CD4-positive, alpha-beta T cell treated with Interferon gamma for 1 hour (primary cell): ENCODE measurements at regions not wholly inside any gene's neighbourhood (a gene's known extent, or its start where the extent isn't known, plus 50 kb on each side); places are given as distances from the start of the nearest gene placed in this dataset.
"Not testable (repeated sequence)": the region's sequence is repeated elsewhere in the genome, so short reads cannot be mapped to it uniquely, and the experiment has no call there.

Experiments
- DNase-seq: peaks from one replicate; pipeline ENCODE4 v3.0.0-alpha.2; 2020

GRCh38 chr20:6295867-6296256 lies 173.0 kb upstream of the FERMT1 start:
- DNase-seq, result no peak

GRCh38 chr20:6295127-6295866 lies 172.5 kb upstream of the FERMT1 start:
- DNase-seq, result no peak

- no peak for DNase-seq
Observed at GRCh38 chr20:6287471-6287870, 164.6 kb upstream of the FERMT1 start.

GRCh38 chr20:6282642-6283041 lies 159.8 kb upstream of the FERMT1 start:
- DNase-seq, result no peak

GRCh38 chr20:6277661-6278240 lies 154.9 kb upstream of the FERMT1 start:
- DNase-seq, result no peak

GRCh38 chr20:6270404-6270803 lies 147.6 kb upstream of the FERMT1 start:
- DNase-seq, result not testable (repeated sequence)

- no peak for DNase-seq
Observed at GRCh38 chr20:6269168-6269873, 146.5 kb upstream of the FERMT1 start.

GRCh38 chr20:6265204-6265904 lies 142.5 kb upstream of the FERMT1 start:
- no peak for DNase-seq

GRCh38 chr20:6253396-6253795 lies 130.6 kb upstream of the FERMT1 start:
- no peak for DNase-seq

- DNase-seq, result no peak
Observed at GRCh38 chr20:6245436-6245835, 122.6 kb upstream of the FERMT1 start.

- no peak for DNase-seq
Observed at GRCh38 chr20:6241591-6241990, 118.8 kb upstream of the FERMT1 start.

GRCh38 chr20:6240059-6240458 lies 117.2 kb upstream of the FERMT1 start:
- DNase-seq, result no peak

GRCh38 chr20:6238421-6238820 lies 115.6 kb upstream of the FERMT1 start:
- DNase-seq, result no peak

- no peak for DNase-seq
Observed at GRCh38 chr20:6235510-6235909, 112.7 kb upstream of the FERMT1 start.

- no peak for DNase-seq
Observed at GRCh38 chr20:6232436-6232835, 109.6 kb upstream of the FERMT1 start.

GRCh38 chr20:6231556-6231955 lies 108.7 kb upstream of the FERMT1 start:
- DNase-seq, result no peak

- DNase-seq, result no peak
Observed at GRCh38 chr20:6228302-6228843, 105.5 kb upstream of the FERMT1 start.

GRCh38 chr20:6213311-6213710 lies 90.5 kb upstream of the FERMT1 start:
- DNase-seq, result no peak

- DNase-seq, result no peak
Observed at GRCh38 chr20:6212903-6213302, 90.1 kb upstream of the FERMT1 start.

GRCh38 chr20:6209093-6209492 lies 86.3 kb upstream of the FERMT1 start:
- no peak for DNase-seq

- no peak for DNase-seq
Observed at GRCh38 chr20:6200092-6200491, 77.3 kb upstream of the FERMT1 start.

- DNase-seq, result no peak
Observed at GRCh38 chr20:6185268-6185667, 62.4 kb upstream of the FERMT1 start.

- DNase-seq, result no peak
Observed at GRCh38 chr20:6184086-6184485, 61.3 kb upstream of the FERMT1 start.
